BE2C (cell line): ENCODE measurements at regions not wholly inside any gene's neighbourhood (a gene's known extent, or its start where the extent isn't known, plus 50 kb on each side); places are given as distances from the start of the nearest gene placed in this dataset.
"Not testable (repeated sequence)": the region's sequence is repeated elsewhere in the genome, so short reads cannot be mapped to it uniquely, and the experiment has no call there.

Experiments
- DNase-seq: peaks from one replicate; pipeline ENCODE4 v3.0.0-alpha.2; 2020
- H3K27me3 ChIP-seq: fragments of 250-450 bp; sonication (Bioruptor Pico); 2 replicates; pipeline ENCODE4 v1.5.1; 2020; ENCODE audit warnings: mild to moderate bottlenecking
- H3K36me3 ChIP-seq: fragments of 250-450 bp; sonication (Bioruptor Pico); 2 replicates; pipeline ENCODE4 v1.5.1; 2020; ENCODE audit warnings: mild to moderate bottlenecking
- H3K4me1 ChIP-seq: fragments of 250-450 bp; sonication (Bioruptor Pico); 2 replicates; pipeline ENCODE4 v1.5.1; 2020
- H3K4me3 ChIP-seq: 2 replicates; pipeline ENCODE4 v1.5.1; 2011; ENCODE audit warnings: low read depth, low read length
- H3K9me3 ChIP-seq: fragments of 250-450 bp; sonication (Bioruptor Pico); 2 replicates; pipeline ENCODE4 v1.5.1; 2020
- TF ChIP-seq, protein P1 (sequence below): IDR thresholded peaks from 2 replicates; pipeline ENCODE4 v1.5.1; 2012; ENCODE audit warnings: mild to moderate bottlenecking, low read depth, low read length

DNA sequence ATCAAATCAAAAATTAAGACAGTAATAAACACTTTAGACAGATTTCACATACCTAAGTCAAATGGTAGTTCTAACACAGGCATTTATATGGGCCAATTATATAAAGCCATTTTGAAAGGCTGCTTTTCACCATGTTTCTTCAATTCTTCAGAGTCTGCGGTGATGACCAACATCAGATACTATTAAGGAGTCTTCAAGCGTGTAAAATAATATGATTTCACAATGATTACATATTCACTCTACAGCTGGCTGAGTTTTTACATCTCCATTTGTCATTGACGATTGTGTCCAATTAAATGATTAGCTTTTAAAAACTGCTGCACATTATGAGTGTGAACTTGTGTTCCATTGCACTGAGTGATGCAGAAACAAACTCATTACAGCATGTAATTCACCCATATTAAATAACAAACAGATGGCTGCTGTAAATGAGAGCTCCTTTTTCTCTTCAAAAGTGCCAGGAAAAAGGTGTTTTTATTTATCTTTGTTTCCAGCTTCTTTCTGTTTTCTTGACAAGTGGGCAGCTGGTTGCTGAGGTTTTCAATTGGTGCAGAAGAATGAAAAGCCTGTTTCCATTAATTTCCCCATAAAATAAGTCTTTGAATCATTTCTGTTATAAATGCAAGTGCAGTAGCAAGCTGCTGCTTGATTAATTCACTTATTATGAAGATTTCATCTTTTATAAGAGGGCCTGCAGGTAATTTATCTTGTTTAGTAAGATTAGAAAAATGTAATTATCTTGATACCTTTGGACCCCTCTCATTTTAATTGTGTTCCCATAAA, 676.1 kb upstream of the KLHL1 start:
- TF ChIP-seq, protein P1, sequence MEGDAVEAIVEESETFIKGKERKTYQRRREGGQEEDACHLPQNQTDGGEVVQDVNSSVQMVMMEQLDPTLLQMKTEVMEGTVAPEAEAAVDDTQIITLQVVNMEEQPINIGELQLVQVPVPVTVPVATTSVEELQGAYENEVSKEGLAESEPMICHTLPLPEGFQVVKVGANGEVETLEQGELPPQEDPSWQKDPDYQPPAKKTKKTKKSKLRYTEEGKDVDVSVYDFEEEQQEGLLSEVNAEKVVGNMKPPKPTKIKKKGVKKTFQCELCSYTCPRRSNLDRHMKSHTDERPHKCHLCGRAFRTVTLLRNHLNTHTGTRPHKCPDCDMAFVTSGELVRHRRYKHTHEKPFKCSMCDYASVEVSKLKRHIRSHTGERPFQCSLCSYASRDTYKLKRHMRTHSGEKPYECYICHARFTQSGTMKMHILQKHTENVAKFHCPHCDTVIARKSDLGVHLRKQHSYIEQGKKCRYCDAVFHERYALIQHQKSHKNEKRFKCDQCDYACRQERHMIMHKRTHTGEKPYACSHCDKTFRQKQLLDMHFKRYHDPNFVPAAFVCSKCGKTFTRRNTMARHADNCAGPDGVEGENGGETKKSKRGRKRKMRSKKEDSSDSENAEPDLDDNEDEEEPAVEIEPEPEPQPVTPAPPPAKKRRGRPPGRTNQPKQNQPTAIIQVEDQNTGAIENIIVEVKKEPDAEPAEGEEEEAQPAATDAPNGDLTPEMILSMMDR, result no peak
- DNase-seq, result no peak
- H3K27me3 ChIP-seq, result no peaks in the 10 kb centered on the region
- peaks cover 12% of the 10 kb centered on the region for H3K4me1 ChIP-seq
- H3K9me3 ChIP-seq, result no peaks in the 10 kb centered on the region
- no peaks in the 10 kb centered on the region for H3K36me3 ChIP-seq
- H3K4me3 ChIP-seq, result no peak overlapping the region

DNA sequence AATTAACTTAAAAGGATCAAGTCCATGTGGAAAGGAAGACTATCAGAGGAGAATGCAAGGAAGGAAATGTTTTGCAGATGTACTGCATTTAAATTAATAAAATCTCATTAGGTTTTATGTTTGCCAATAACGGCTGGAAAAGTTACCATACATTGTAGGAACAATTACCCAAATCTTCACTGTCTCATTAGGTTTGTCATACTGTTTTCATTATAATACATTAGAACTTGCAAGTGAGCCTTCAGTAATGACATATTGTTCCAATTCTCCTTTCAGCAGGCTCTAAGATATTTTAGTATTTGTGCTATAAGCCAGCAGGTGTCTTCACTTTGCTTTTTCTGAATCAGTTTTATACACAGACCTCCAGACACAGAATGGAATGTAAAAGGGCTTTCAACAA, 661.6 kb upstream of the KLHL1 start:
- DNase-seq, result no peak
- Histone ChIP-seq H3K4me3 (no peak overlapping the region), H3K4me1 (peaks cover 5% of the 10 kb centered on the region; the same call in 1 of the 2 replicates), H3K36me3 (no peaks in the 10 kb centered on the region), H3K9me3 (no peaks in the 10 kb centered on the region), H3K27me3 (no peaks in the 10 kb centered on the region)
- TF ChIP-seq, protein P1, result no peak

DNA sequence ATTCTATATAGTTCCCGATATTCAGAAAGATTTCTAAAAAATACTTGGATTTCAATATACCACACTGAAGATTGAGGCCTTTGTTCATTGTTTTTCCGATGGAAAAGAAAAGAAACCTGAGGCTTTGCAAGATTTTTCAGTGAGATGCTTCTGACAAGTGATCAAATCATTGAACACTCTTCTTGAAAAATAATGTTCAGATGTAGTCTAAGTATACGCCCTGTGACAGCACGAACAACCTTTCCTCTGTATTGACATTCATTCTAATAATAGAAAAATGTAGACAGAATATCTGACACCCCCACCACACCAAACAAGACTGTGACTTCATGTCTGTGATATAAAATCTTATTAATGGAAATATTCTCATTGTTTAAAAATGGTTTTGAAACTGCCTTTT, 650.7 kb upstream of the KLHL1 start:
- Histone ChIP-seq H3K4me3 (no peak overlapping the region), H3K4me1 (peaks cover 14% of the 10 kb centered on the region), H3K36me3 (no peaks in the 10 kb centered on the region), H3K27me3 (no peaks in the 10 kb centered on the region), H3K9me3 (no peaks in the 10 kb centered on the region)
- TF ChIP-seq, protein P1, result no peak
- DNase-seq, result no peak

DNA sequence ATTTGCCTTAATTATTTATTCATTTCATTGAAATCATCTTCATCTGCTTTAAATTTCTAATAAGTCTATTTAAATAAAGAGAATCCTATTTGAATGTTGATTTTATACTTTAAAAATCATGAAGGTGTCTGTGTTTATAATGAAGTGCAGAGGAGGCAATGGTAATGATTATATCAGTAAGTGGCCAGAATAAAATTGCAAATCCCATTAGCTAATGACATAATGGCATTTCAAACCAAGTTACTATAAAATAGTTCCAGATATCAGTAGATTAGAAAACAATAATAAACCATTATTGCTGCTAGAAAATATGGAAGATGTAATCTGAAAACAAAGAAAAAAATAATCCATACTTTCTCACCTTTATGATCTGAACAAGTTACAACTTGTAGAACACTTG, 647.8 kb upstream of the KLHL1 start:
- TF ChIP-seq, protein P1, result no peak
- Histone ChIP-seq H3K27me3 (no peaks in the 10 kb centered on the region), H3K36me3 (no peaks in the 10 kb centered on the region), H3K4me3 (no peak overlapping the region), H3K4me1 (peaks cover 14% of the 10 kb centered on the region), H3K9me3 (no peaks in the 10 kb centered on the region)
- DNase-seq, result no peak

DNA sequence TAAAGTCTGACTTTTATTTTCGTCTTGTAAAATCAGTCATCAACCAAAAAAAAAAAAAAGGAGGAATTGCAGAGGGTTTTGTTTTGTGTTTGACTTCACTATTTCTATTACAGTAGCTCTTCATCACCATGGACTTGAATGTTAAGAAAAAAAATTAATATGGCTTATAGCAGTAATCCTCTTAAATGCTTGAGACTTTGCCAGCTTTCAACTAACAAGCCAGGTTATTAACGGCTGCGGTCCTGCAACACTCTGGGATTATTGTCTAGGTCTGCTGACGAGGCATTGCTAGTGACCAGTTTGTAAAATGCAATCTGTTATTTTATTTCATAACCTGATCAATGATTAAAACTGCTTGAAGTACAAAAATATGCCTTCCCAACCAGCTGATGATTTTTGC, 647.2 kb upstream of the KLHL1 start:
- Histone ChIP-seq H3K27me3 (no peaks in the 10 kb centered on the region), H3K4me3 (0 out of 2 replicates have a peak overlapping the region, but pooled peaks have one; percentile 12)
- TF ChIP-seq, protein P1, result no peak

DNA sequence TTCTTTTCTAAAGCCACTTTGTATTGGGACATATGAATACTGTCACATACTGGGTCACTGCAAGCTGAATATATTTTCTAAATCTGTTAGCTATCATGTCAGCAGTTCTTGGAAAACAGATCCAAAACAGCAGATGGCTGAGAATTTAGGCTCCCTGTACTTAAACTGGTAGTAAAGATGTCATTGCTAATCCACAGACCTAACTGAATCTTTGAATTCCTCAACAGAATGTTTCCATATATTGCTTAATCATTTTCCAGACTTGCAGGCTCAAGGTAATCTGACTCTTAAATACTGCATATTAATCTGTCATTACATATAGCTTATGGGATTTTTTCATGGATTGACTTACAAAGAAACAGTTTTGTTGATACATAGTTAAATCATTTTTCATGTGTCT, 639.0 kb upstream of the KLHL1 start:
- Histone ChIP-seq H3K36me3 (no peaks in the 10 kb centered on the region), H3K27me3 (no peaks in the 10 kb centered on the region), H3K4me1 (no peaks in the 10 kb centered on the region), H3K9me3 (no peaks in the 10 kb centered on the region), H3K4me3 (no peak overlapping the region)
- TF ChIP-seq, protein P1, result no peak
- DNase-seq, result no peak

More for the DNA sequence above, 647.2 kb upstream of the KLHL1 start:
- H3K9me3 ChIP-seq, result no peaks in the 10 kb centered on the region
- H3K4me1 ChIP-seq, result peaks cover 14% of the 10 kb centered on the region
- DNase-seq, result no peak
- no peaks in the 10 kb centered on the region for H3K36me3 ChIP-seq

DNA sequence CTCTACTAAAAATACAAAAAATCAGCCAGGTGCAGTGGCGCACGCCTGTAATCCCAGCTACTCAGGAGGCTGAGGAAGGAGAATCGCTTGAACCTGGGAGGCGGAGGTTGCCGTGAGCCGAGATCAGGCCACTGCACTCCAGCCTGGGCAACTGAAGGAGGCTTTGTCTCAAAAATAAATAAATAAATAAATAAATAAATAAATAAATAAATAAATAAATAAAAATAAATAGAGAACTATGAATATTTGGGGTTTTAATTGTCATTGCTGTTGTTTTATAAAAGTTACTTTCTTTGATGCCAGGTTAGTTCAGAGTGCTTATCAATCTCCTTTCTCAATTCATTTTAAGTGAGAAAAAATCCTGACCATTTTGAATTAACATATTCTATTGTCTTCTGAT, 638.2 kb upstream of the KLHL1 start:
- DNase-seq, H3K36me3 ChIP-seq, H3K9me3 ChIP-seq, H3K27me3 ChIP-seq, H3K4me3 ChIP-seq, H3K4me1 ChIP-seq: not testable (repeated sequence)
